H1 (cell line): ENCODE measurements at regions not wholly inside any gene's neighbourhood (a gene's known extent, or its start where the extent isn't known, plus 50 kb on each side); places are given as distances from the start of the nearest gene placed in this dataset.

Experiments used
- CTCF ChIA-PET: fragments of 300-600 bp; sonication (Branson Sonifier 250); formaldehyde crosslinking; loops from one replicate; lab custom pipeline; 2021; ENCODE audit not compliant: partially characterized antibody; lab: Charles Lee
- POLR2A ChIA-PET: fragments of 300-600 bp; sonication (Branson Sonifier 250); formaldehyde crosslinking; loops from one replicate; lab custom pipeline; 2021; ENCODE audit warnings: inconsistent platforms; ENCODE audit not compliant: partially characterized antibody; lab: Charles Lee
- DNase-seq, 2 experiments: peaks; one replicate each; pipeline versions ENCODE4 v3.0.0 to v3.0.0-alpha.2; 2010 to 2022; ENCODE audit warnings: low spot score in 2 of 2, low read depth in 1 of 2, mixed read lengths in 1 of 2
- FAIRE-seq: peaks from 2 replicates; lab custom pipeline; 2011; peaks lifted over from hg19 to GRCh38; lab: Jason Lieb, UNC
- H2AFZ ChIP-seq: 2 replicates; pipeline ENCODE4 v1.8.1; 2012; ENCODE audit warnings: low read length, inconsistent platforms
- H2AK5ac ChIP-seq: 2 replicates; pipeline ENCODE4 v1.6.1; 2013; ENCODE audit warnings: low read depth, low read length
- H2BK120ac ChIP-seq: replicated peaks from 2 replicates; pipeline ENCODE3; 2013; ENCODE audit warnings: low read depth, low read length, inconsistent platforms
- H2BK12ac ChIP-seq: 2 replicates; pipeline ENCODE4 v1.6.1; 2013; ENCODE audit warnings: low read depth, low read length
- H2BK15ac ChIP-seq: 2 replicates; pipeline ENCODE4 v1.6.1; 2013; ENCODE audit warnings: low read length
- H2BK20ac ChIP-seq: 2 replicates; pipeline ENCODE4 v1.6.1; 2013; ENCODE audit warnings: low read length
- H2BK5ac ChIP-seq: 2 replicates; pipeline ENCODE4 v1.6.1; 2013; ENCODE audit warnings: low read depth, low read length
- H3K14ac ChIP-seq: 2 replicates; pipeline ENCODE4 v1.6.1; 2013; ENCODE audit warnings: inconsistent platforms; ENCODE audit not compliant: insufficient read length
- H3K18ac ChIP-seq: 2 replicates; pipeline ENCODE4 v1.6.1; 2013; ENCODE audit warnings: low read length; ENCODE audit errors: extremely low read depth
- H3K23ac ChIP-seq: 2 replicates; pipeline ENCODE4 v1.6.1; 2013; ENCODE audit warnings: inconsistent platforms; ENCODE audit not compliant: insufficient read length
- H3K23me2 ChIP-seq: 2 replicates; pipeline ENCODE4 v1.6.1; 2013; ENCODE audit warnings: low read depth, low read length
- H3K27ac ChIP-seq: 2 replicates; pipeline ENCODE4 v1.6.1; 2011; ENCODE audit warnings: low read depth, low read length, inconsistent platforms
- H3K27me3 ChIP-seq, 4 experiments: replicated peaks in 1 of 4; 1 replicate in 1 of 4; 2 replicates in 3 of 4; pipeline versions ENCODE4 v1.6.1 to v1.8.1; 2011 to 2013; ENCODE audit warnings: low read length in 3 of 4, mild to moderate bottlenecking in 3 of 4, inconsistent platforms in 2 of 4, mixed read lengths in 2 of 4, moderate library complexity in 1 of 4; ENCODE audit not compliant: control insufficient read depth in 3 of 4, insufficient read depth in 3 of 4; ENCODE audit errors: extremely low read depth in 1 of 4
- H3K36me3 ChIP-seq, 4 experiments: 2 replicates each; pipeline versions ENCODE4 v1.6.1 to v1.8.1; 2011 to 2013; ENCODE audit warnings: mild to moderate bottlenecking in 4 of 4, low read length in 3 of 4, moderate library complexity in 2 of 4, control low read depth in 1 of 4, inconsistent platforms in 1 of 4; ENCODE audit not compliant: insufficient read depth in 4 of 4, control insufficient read depth in 2 of 4
- H3K4ac ChIP-seq: replicated peaks from 2 replicates; pipeline ENCODE3; 2013; ENCODE audit warnings: low read length, low read depth, mixed read lengths, inconsistent platforms; ENCODE audit not compliant: insufficient read length
- H3K4me1 ChIP-seq, 4 experiments: replicated peaks in 1 of 4; 1 replicate in 1 of 4; 2 replicates in 3 of 4; pipeline versions ENCODE4 v1.6.1 to v1.8.1; 2011 to 2013; ENCODE audit warnings: low read length in 3 of 4, inconsistent platforms in 2 of 4, mixed read lengths in 1 of 4; ENCODE audit not compliant: insufficient read depth in 4 of 4, control insufficient read depth in 3 of 4
- H3K4me2 ChIP-seq, 2 experiments: 2 replicates each; pipeline versions ENCODE4 v1.6.1 to v1.8.1; 2011 to 2013; ENCODE audit warnings: low read depth in 2 of 2, low read length in 2 of 2, control low read depth in 1 of 2, inconsistent platforms in 1 of 2, mild to moderate bottlenecking in 1 of 2; ENCODE audit not compliant: insufficient read depth in 1 of 2
- H3K4me3 ChIP-seq, 4 experiments: fragments of 200-600, 300-600 bp in 1 of 4; sonication (generic), shearing (Covaris generic), sonication (Bioruptor Twin) in 1 of 4; 2 replicates each; pipeline versions ENCODE4 v1.5.1 to v1.8.1; 2011 to 2016; ENCODE audit warnings: low read length in 4 of 4, low read depth in 3 of 4, control low read depth in 2 of 4, inconsistent platforms in 2 of 4, mild to moderate bottlenecking in 2 of 4, mixed read lengths in 1 of 4, moderate library complexity in 1 of 4; ENCODE audit not compliant: insufficient read depth in 2 of 4; ENCODE audit errors: extremely low read depth in 1 of 4
- H3K56ac ChIP-seq: replicated peaks from 2 replicates; pipeline ENCODE3; 2013; ENCODE audit warnings: low read depth, mild to moderate bottlenecking, mixed read lengths, low read length, inconsistent platforms; ENCODE audit not compliant: insufficient read length
- H3K79me1 ChIP-seq: 2 replicates; pipeline ENCODE4 v1.6.1; 2013; ENCODE audit warnings: low read depth, low read length, control low read depth
- H3K79me2 ChIP-seq, 2 experiments: 2 replicates each; pipeline versions ENCODE4 v1.6.1 to v1.8.1; 2012 to 2013; ENCODE audit warnings: low read length in 2 of 2, mild to moderate bottlenecking in 2 of 2, inconsistent platforms in 1 of 2; ENCODE audit not compliant: insufficient read depth in 2 of 2, control insufficient read depth in 1 of 2
- H3K9ac ChIP-seq, 4 experiments: replicated peaks in 1 of 4; 1 replicate in 1 of 4; 2 replicates in 3 of 4; pipeline versions ENCODE4 v1.6.1 to v1.8.1; 2011 to 2013; ENCODE audit warnings: low read depth in 3 of 4, low read length in 3 of 4, control low read depth in 2 of 4, mild to moderate bottlenecking in 2 of 4, moderate library complexity in 2 of 4, inconsistent platforms in 1 of 4; ENCODE audit errors: extremely low read depth in 1 of 4
- H3K9me3 ChIP-seq, 2 experiments: 2 replicates each; pipeline versions ENCODE4 v1.6.1 to v1.8.1; 2012 to 2013; ENCODE audit warnings: mild to moderate bottlenecking in 2 of 2, moderate library complexity in 2 of 2, control low read depth in 1 of 2, inconsistent platforms in 1 of 2, low read depth in 1 of 2, low read length in 1 of 2, mixed read lengths in 1 of 2; ENCODE audit not compliant: insufficient read depth in 2 of 2
- H4K20me1 ChIP-seq, 2 experiments: replicated peaks in 1 of 2; 2 replicates each; pipeline versions ENCODE3 to v1.8.1; 2011 to 2013; ENCODE audit warnings: inconsistent platforms in 2 of 2, low read length in 2 of 2, mild to moderate bottlenecking in 1 of 2; ENCODE audit not compliant: insufficient read depth in 2 of 2, control insufficient read depth in 1 of 2
- H4K5ac ChIP-seq: 2 replicates; pipeline ENCODE4 v1.6.1; 2013; ENCODE audit warnings: low read length, low read depth, mixed read lengths, inconsistent platforms; ENCODE audit not compliant: insufficient read length
- H4K8ac ChIP-seq: 2 replicates; pipeline ENCODE4 v1.8.0; 2013; ENCODE audit warnings: mild to moderate bottlenecking, moderate library complexity, low read length, inconsistent platforms; ENCODE audit not compliant: insufficient read depth; ENCODE audit errors: extremely low read depth
- H4K91ac ChIP-seq: replicated peaks from 2 replicates; pipeline ENCODE3; 2013; ENCODE audit warnings: low read length, mixed read lengths, inconsistent platforms; ENCODE audit not compliant: insufficient read length
- BCL11A ChIP-seq, 2 experiments: IDR thresholded peaks; one replicate each; pipeline ENCODE4 v1.6.1; 2011; ENCODE audit warnings: low read depth in 2 of 2, low read length in 2 of 2, mild to moderate bottlenecking in 2 of 2
- JUND ChIP-seq: IDR thresholded peaks from 2 replicates; pipeline ENCODE4 v1.6.1; 2011; ENCODE audit warnings: mild to moderate bottlenecking, improper control_type of control experiment, low read length
- MAFK ChIP-seq: IDR thresholded peaks from 2 replicates; pipeline ENCODE4 v1.6.1; 2012; ENCODE audit warnings: low read depth, mild to moderate bottlenecking, improper control_type of control experiment, low read length
- POLR2A ChIP-seq, 2 experiments: IDR thresholded peaks; 1 replicate in 1 of 2; 2 replicates in 1 of 2; pipeline ENCODE4 v1.6.1; 2011; ENCODE audit warnings: low read depth in 2 of 2, low read length in 2 of 2, mild to moderate bottlenecking in 2 of 2; ENCODE audit errors: control extremely low read depth in 1 of 2
- RBBP5 ChIP-seq: IDR thresholded peaks from 2 replicates; pipeline ENCODE4 v1.7.1; 2012; ENCODE audit warnings: low read depth, mild to moderate bottlenecking, inconsistent platforms, low read length, moderate library complexity, borderline replicate concordance

DNA sequence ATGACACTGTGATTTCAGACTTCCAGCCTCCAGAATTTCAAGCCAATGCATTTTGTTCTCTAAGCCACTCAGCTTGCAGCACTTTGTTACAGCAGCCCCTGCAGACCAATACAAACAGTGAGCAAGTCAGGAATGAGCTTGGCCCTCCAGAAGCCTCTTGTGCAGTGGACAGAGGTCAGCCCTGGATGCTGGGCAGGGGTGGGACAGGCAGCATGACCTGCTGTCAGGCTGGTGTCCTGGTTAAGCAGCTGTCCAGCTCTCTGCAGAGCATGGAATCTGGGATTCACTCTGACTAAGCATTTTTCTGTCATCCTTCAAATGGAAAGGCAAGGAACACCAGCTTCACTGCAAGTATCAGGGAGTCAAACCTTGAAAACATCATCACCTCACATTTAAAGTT lies 85.5 kb upstream of the GDF10 start:
- ChIA-PET POLR2A (no interaction called here), CTCF (no interaction called here)
- TF ChIP-seq MAFK, result no peak
- no peak for TF ChIP-seq POLR2A (IDR thresholded peaks at IDR 0.05; ENCODE audit: control extremely low read depth in 1 of 2, low read depth in 2 of 2, low read length in 2 of 2)
- TF ChIP-seq BCL11A (IDR thresholded peaks at IDR 0.05; ENCODE audit: low read depth in 2 of 2, low read length in 2 of 2), result no peak
- TF ChIP-seq JUND, result no peak
- no peak for TF ChIP-seq RBBP5

More for the DNA sequence above, 85.5 kb upstream of the GDF10 start:
- Histone ChIP-seq H2BK12ac (no peak overlapping the region), H2BK15ac (no peak overlapping the region), H3K9me3 (peaks cover 2 to 4% of the 10 kb centered on the region in 2 experiments; a peak in 1 of 4 replicates), H4K20me1 (no peaks in the 10 kb centered on the region), H3K18ac (peak overlapping the region; percentile 51; the same call in 1 of the 2 replicates), H3K14ac (no peak overlapping the region), H3K23me2 (no peaks in the 10 kb centered on the region), H2BK120ac (no peak overlapping the region), H2BK5ac (no peak overlapping the region), H3K4me3 (no peak overlapping the region), H3K9ac (no peak overlapping the region), H3K23ac (no peak overlapping the region), H3K36me3 (no peaks in the 10 kb centered on the region), H3K4ac (no peak overlapping the region), H2BK20ac (no peak overlapping the region), H3K27me3 (no peaks in the 10 kb centered on the region), H4K91ac (no peak overlapping the region), H3K56ac (no peak overlapping the region), H2AK5ac (no peak overlapping the region), H2AFZ (peak overlapping the region; percentile 19; the same call in 1 of the 2 replicates), H3K4me2 (no peak overlapping the region), H3K27ac (no peak overlapping the region), H3K79me2 (no peaks in the 10 kb centered on the region), H3K4me1 (peaks cover 0 to 2% (median 0%) of the 10 kb centered on the region in 4 experiments; a peak in 1 of 7 replicates), H4K5ac (no peak overlapping the region), H4K8ac (no peak overlapping the region), H3K79me1 (no peaks in the 10 kb centered on the region)
- FAIRE-seq (no peak), DNase-seq (no peak)
